Kidney (tissue), 13 donors: ENCODE measurements at regions not wholly inside any gene's neighbourhood (a gene's known extent, or its start where the extent isn't known, plus 50 kb on each side); places are given as distances from the start of the nearest gene placed in this dataset.

Source experiments
- DNase-seq, 5 donors: peaks; one replicate each; pipeline ENCODE4 v3.0.0-alpha.2; 2013 to 2020
- FAIRE-seq: peaks from 2 replicates; lab custom pipeline; 2012; peaks lifted over from hg19 to GRCh38; lab: Jason Lieb, UNC
- H3K27ac ChIP-seq, 2 donors: one replicate each; pipeline ENCODE4 v1.7.0; 2013; ENCODE audit warnings: low read depth in 2 of 2, low read length in 2 of 2, inconsistent platforms in 1 of 2
- H3K27me3 ChIP-seq: one replicate; pipeline ENCODE4 v1.7.1; 2013; ENCODE audit warnings: low read length, inconsistent platforms; ENCODE audit not compliant: control insufficient read depth, insufficient read depth
- H3K36me3 ChIP-seq, 3 donors: one replicate each; pipeline versions ENCODE4 v1.7.0 to v1.7.1; 2013; ENCODE audit warnings: low read length in 3 of 3, control low read depth in 1 of 3, inconsistent platforms in 1 of 3; ENCODE audit not compliant: insufficient read depth in 3 of 3, control insufficient read depth in 2 of 3
- H3K4me1 ChIP-seq, 3 donors: one replicate each; pipeline versions ENCODE4 v1.7.0 to v1.7.1; 2013; ENCODE audit warnings: low read length in 3 of 3, inconsistent platforms in 1 of 3, low read depth in 1 of 3; ENCODE audit not compliant: control insufficient read depth in 2 of 3, insufficient read depth in 2 of 3
- H3K4me3 ChIP-seq, 3 donors: one replicate each; pipeline versions ENCODE4 v1.7.0 to v1.8.1; 2013; ENCODE audit warnings: low read length in 3 of 3, control low read depth in 1 of 3, inconsistent platforms in 1 of 3
- H3K9ac ChIP-seq, 3 donors: one replicate each; pipeline versions ENCODE4 v1.7.0 to v1.7.1; 2013; ENCODE audit warnings: low read length in 3 of 3, control low read depth in 1 of 3, inconsistent platforms in 1 of 3
- H3K9me3 ChIP-seq, 3 donors: one replicate each; pipeline versions ENCODE4 v1.7.0 to v1.7.1; 2013; ENCODE audit warnings: low read length in 3 of 3, control low read depth in 1 of 3, inconsistent platforms in 1 of 3; ENCODE audit not compliant: control insufficient read depth in 2 of 3, insufficient read depth in 1 of 3
- CTCF ChIP-seq: IDR thresholded peaks from 3 replicates; pipeline ENCODE4 v1.5.1; 2012; ENCODE audit warnings: mild to moderate bottlenecking, moderate library complexity, borderline replicate concordance; ENCODE audit not compliant: insufficient read depth; ENCODE audit errors: extremely low read depth
- intact Hi-C: fragments of 100-400 bp; cut with DNase I; formaldehyde crosslinking; loops from one replicate; pipeline ENCODE4 v1.11.1; 2022
- donor health status: control.
- donor health status: control.
- donor health status: control.
- donor health status: control.
- donor health status: control.
- donor health status: DM: yes; HTN: yes; CAD: no.
- donor health status: Normal renal cell carcinoma (clear cell type).

- no peak for TF ChIP-seq CTCF
- intact Hi-C loops: no loop called here
- H3K9ac ChIP-seq: no peak overlapping the region
- H3K36me3 ChIP-seq: no peaks in the 10 kb centered on the region
- no peaks in the 10 kb centered on the region for H3K27me3 ChIP-seq
- DNase-seq (no peak), FAIRE-seq (no peak)
- no peaks in the 10 kb centered on the region for H3K4me1 ChIP-seq
- H3K27ac ChIP-seq: no peak overlapping the region
- H3K9me3 ChIP-seq: no peaks in the 10 kb centered on the region
- H3K4me3 ChIP-seq: no peak overlapping the region
These were observed 313.8 kb upstream of the HS6ST1 start for GRCh38 chr2:128632501-128632800.

DNA sequence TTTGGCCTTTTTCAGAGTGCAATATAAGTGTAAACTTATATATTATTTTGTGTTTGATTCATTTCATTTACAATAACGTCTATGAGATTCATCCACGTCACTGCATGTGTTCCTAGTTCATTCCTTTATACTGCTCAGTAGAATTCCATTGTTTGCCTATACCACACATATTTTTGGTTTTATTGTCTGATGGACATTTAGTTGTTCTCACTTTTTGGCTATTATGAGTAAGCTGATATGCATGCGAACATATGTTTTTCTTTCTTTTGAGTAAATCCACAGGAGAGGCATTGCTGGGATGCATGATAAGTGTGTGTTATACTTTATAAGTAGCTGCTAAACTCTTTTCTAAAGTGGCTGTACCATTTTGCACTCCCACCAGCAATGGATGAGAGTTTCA is 314.8 kb upstream of the HS6ST1 start:
- DNase-seq (no peak), FAIRE-seq (no peak)
- Histone ChIP-seq H3K4me1 (peaks cover 0 to 1% (median 0%) of the 10 kb centered on the region in 3 donors), H3K9ac (no peak overlapping the region), H3K27ac (no peak overlapping the region), H3K36me3 (no peaks in the 10 kb centered on the region), H3K27me3 (no peaks in the 10 kb centered on the region), H3K4me3 (no peak overlapping the region), H3K9me3 (no peaks in the 10 kb centered on the region)
- intact Hi-C loops: no loop called here
- TF ChIP-seq CTCF: no peak

GRCh38 chr2:128635361-128635900 is 316.8 kb upstream of the HS6ST1 start:
- no peak for FAIRE-seq
- peak in 2 of 5 donors; percentile 28 to 78 for DNase-seq
- H3K36me3 ChIP-seq: no peaks in the 10 kb centered on the region
- H3K4me1 ChIP-seq: peaks cover 0 to 4% (median 0%) of the 10 kb centered on the region in 3 donors
- TF ChIP-seq CTCF: no peak
- H3K27me3 ChIP-seq: no peaks in the 10 kb centered on the region
- no peak overlapping the region for H3K4me3 ChIP-seq
- H3K9me3 ChIP-seq: no peaks in the 10 kb centered on the region
- intact Hi-C loops: no loop called here
- H3K9ac ChIP-seq: no peak overlapping the region
- no peak overlapping the region for H3K27ac ChIP-seq

DNA sequence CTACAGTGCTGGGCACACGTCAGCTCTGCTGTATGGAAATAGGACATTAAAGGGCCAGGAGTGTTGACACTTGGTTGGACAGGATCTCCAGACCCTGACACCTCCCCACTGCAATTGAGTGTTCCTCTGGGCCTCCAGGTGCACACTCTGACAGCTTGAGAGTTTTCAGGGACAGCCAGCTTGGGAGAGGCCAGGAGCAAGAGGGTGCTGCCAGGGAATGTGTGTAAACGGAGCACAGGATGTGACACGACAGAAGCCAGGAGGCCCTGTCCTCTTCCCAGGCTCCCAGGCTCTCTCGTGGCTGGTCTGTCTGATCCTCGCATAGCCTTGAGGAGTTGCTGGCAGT is 318.1 kb upstream of the HS6ST1 start:
- Histone ChIP-seq H3K4me1 (peaks cover 0 to 4% (median 0%) of the 10 kb centered on the region in 3 donors), H3K27me3 (no peaks in the 10 kb centered on the region), H3K27ac (no peak overlapping the region), H3K9ac (no peak overlapping the region), H3K9me3 (no peaks in the 10 kb centered on the region), H3K36me3 (no peaks in the 10 kb centered on the region), H3K4me3 (no peak overlapping the region)
- TF ChIP-seq CTCF: no peak
- peak in 1 of 5 donors; percentile 28 for DNase-seq
- intact Hi-C loops: no loop called here
- FAIRE-seq: no peak
